H9 (cell line): ENCODE measurements at regions not wholly inside any gene's neighbourhood (a gene's known extent, or its start where the extent isn't known, plus 50 kb on each side); places are given as distances from the start of the nearest gene placed in this dataset.

ENCODE experiments used
- DNase-seq: peaks from one replicate; pipeline ENCODE4 v3.0.0-alpha.2; 2017
- H2AFZ ChIP-seq: one replicate; pipeline ENCODE4 v1.6.1; 2013; ENCODE audit warnings: mild to moderate bottlenecking, low read length, control low read depth, moderate library complexity
- H2AK5ac ChIP-seq: 2 replicates; pipeline ENCODE4 v1.6.1; 2013; ENCODE audit warnings: low read length, control low read depth, mixed read lengths; ENCODE audit not compliant: insufficient read length
- H2BK120ac ChIP-seq: one replicate; pipeline ENCODE4 v1.6.1; 2013; ENCODE audit warnings: low read depth, mild to moderate bottlenecking, low read length, control low read depth, inconsistent platforms; ENCODE audit not compliant: poor library complexity, severe bottlenecking
- H2BK12ac ChIP-seq: 2 replicates; pipeline ENCODE4 v1.6.1; 2013; ENCODE audit warnings: low read length, control low read depth, mixed read lengths, low read depth; ENCODE audit not compliant: insufficient read length
- H2BK15ac ChIP-seq: 2 replicates; pipeline ENCODE4 v1.6.1; 2013; ENCODE audit warnings: low read depth, low read length, control low read depth
- H2BK20ac ChIP-seq: one replicate; pipeline ENCODE4 v1.6.1; 2013; ENCODE audit warnings: low read depth, mild to moderate bottlenecking, low read length, control low read depth, inconsistent platforms; ENCODE audit not compliant: poor library complexity, severe bottlenecking
- H2BK5ac ChIP-seq: 2 replicates; pipeline ENCODE4 v1.6.1; 2013; ENCODE audit warnings: low read length, control low read depth, mixed read lengths; ENCODE audit not compliant: insufficient read length
- H3K14ac ChIP-seq: 2 replicates; pipeline ENCODE4 v1.6.1; 2013; ENCODE audit warnings: low read length, control low read depth; ENCODE audit not compliant: insufficient read depth
- H3K18ac ChIP-seq: 2 replicates; pipeline ENCODE4 v1.6.1; 2013; ENCODE audit warnings: low read depth, mild to moderate bottlenecking, mixed read lengths, low read length, control low read depth; ENCODE audit not compliant: insufficient read length
- H3K23ac ChIP-seq: 2 replicates; pipeline ENCODE4 v1.6.1; 2013; ENCODE audit warnings: low read length, control low read depth, mixed read lengths, low read depth; ENCODE audit not compliant: insufficient read length
- H3K23me2 ChIP-seq: 2 replicates; pipeline ENCODE4 v1.6.1; 2013; ENCODE audit warnings: low read depth, mild to moderate bottlenecking, mixed read lengths, low read length, control low read depth; ENCODE audit not compliant: insufficient read length, poor library complexity, severe bottlenecking
- H3K27ac ChIP-seq: 2 replicates; pipeline ENCODE4 v1.5.1; 2013; ENCODE audit warnings: low read length, control low read depth, mixed read lengths, low read depth; ENCODE audit not compliant: insufficient read length
- H3K27me3 ChIP-seq: 2 replicates; pipeline ENCODE4 v1.6.1; 2013; ENCODE audit warnings: low read length, control low read depth, inconsistent platforms; ENCODE audit not compliant: insufficient read depth
- H3K4ac ChIP-seq: 2 replicates; pipeline ENCODE4 v1.6.1; 2013; ENCODE audit warnings: low read depth, mild to moderate bottlenecking, control low read depth, inconsistent platforms, low read length, moderate library complexity
- H3K4me1 ChIP-seq: 2 replicates; pipeline ENCODE4 v1.6.1; 2013; ENCODE audit warnings: low read length, control low read depth, inconsistent platforms; ENCODE audit not compliant: insufficient read depth
- H3K4me2 ChIP-seq: 2 replicates; pipeline ENCODE4 v1.6.1; 2013; ENCODE audit warnings: low read length, control low read depth, mixed read lengths; ENCODE audit not compliant: insufficient read length, insufficient read depth
- H3K56ac ChIP-seq: 2 replicates; pipeline ENCODE4 v1.6.1; 2013; ENCODE audit warnings: low read depth, mild to moderate bottlenecking, mixed read lengths, low read length, control low read depth; ENCODE audit not compliant: insufficient read length
- H3K79me1 ChIP-seq: 2 replicates; pipeline ENCODE4 v1.6.1; 2013; ENCODE audit warnings: low read depth, mild to moderate bottlenecking, moderate library complexity, low read length, control low read depth, inconsistent platforms; ENCODE audit not compliant: insufficient read depth, poor library complexity, severe bottlenecking
- H3K79me2 ChIP-seq: 2 replicates; pipeline ENCODE4 v1.6.1; 2013; ENCODE audit warnings: low read length, control low read depth, inconsistent platforms; ENCODE audit not compliant: insufficient read depth
- H3K9ac ChIP-seq: 2 replicates; pipeline ENCODE4 v1.6.1; 2013; ENCODE audit warnings: low read length, control low read depth, mixed read lengths; ENCODE audit not compliant: insufficient read length; ENCODE audit errors: extremely low read depth
- H3K9me3 ChIP-seq: one replicate; pipeline ENCODE4 v1.6.1; 2013; ENCODE audit warnings: low read depth, low read length, inconsistent platforms; ENCODE audit not compliant: control insufficient read depth
- H3T11ph ChIP-seq: one replicate; pipeline ENCODE4 v1.6.1; 2013; ENCODE audit warnings: mild to moderate bottlenecking, low read length, control low read depth, inconsistent platforms
- H4K20me1 ChIP-seq: one replicate; pipeline ENCODE4 v1.6.1; 2013; ENCODE audit not compliant: control insufficient read depth, insufficient read length, insufficient read depth
- H4K5ac ChIP-seq: 2 replicates; pipeline ENCODE4 v1.6.1; 2013; ENCODE audit warnings: low read depth, mild to moderate bottlenecking, mixed read lengths, low read length, control low read depth; ENCODE audit not compliant: insufficient read length
- H4K8ac ChIP-seq: replicated peaks from 2 replicates; pipeline ENCODE4 v1.6.1; 2013; ENCODE audit warnings: low read length, control low read depth, mixed read lengths, low read depth; ENCODE audit not compliant: insufficient read length
- H4K91ac ChIP-seq: 2 replicates; pipeline ENCODE4 v1.6.1; 2013; ENCODE audit warnings: low read depth, mild to moderate bottlenecking, moderate library complexity, mixed read lengths, low read length, control low read depth; ENCODE audit not compliant: insufficient read length
- H3K27ac Mint-ChIP-seq, 3 experiments: 2 replicates in 2 of 3; 3 replicates in 1 of 3; pipeline ENCODE4 v1.8.0; 2020 to 2021; ENCODE audit warnings: mixed read lengths in 3 of 3, mild to moderate bottlenecking in 1 of 3, moderate library complexity in 1 of 3
- H3K27me3 Mint-ChIP-seq: 2 replicates; pipeline ENCODE4 v1.8.0; 2021; ENCODE audit warnings: low read depth, mild to moderate bottlenecking, moderate library complexity, mixed read lengths
- H3K36me3 Mint-ChIP-seq, 3 experiments: 2 replicates in 2 of 3; 3 replicates in 1 of 3; pipeline ENCODE4 v1.8.0; 2020 to 2021; ENCODE audit warnings: low read depth in 3 of 3, mixed read lengths in 3 of 3; ENCODE audit not compliant: insufficient read depth in 1 of 3
- H3K4me1 Mint-ChIP-seq, 2 experiments: 2 replicates each; pipeline ENCODE4 v1.8.0; 2020; ENCODE audit warnings: mixed read lengths in 2 of 2
- H3K4me3 Mint-ChIP-seq, 2 experiments: 2 replicates in 1 of 2; 3 replicates in 1 of 2; pipeline ENCODE4 v1.8.0; 2020 to 2021; ENCODE audit warnings: mild to moderate bottlenecking in 2 of 2, mixed read lengths in 2 of 2, moderate library complexity in 1 of 2
- H3K9me3 Mint-ChIP-seq, 2 experiments: 2 replicates in 1 of 2; 3 replicates in 1 of 2; pipeline ENCODE4 v1.8.0; 2020; ENCODE audit warnings: mild to moderate bottlenecking in 2 of 2, mixed read lengths in 2 of 2, moderate library complexity in 1 of 2
- CTCF ChIP-seq: fragments of 200-600 bp; sonication (generic); conservative IDR thresholded peaks from 3 replicates; pipeline ENCODE4 v1.8.0; 2021; ENCODE audit warnings: antibody characterized with exemption, mild to moderate bottlenecking
- WGBS: extraction: QIAGEN DNeasy Blood & Tissue Kit; methylation state at CpG from one replicate; pipeline ENCODE4 v1.1.7; 2013; ENCODE audit warnings: missing lambda C conversion rate, low lambda C conversion rate, mixed read lengths; ENCODE audit not compliant: insufficient read length; ENCODE audit errors: extremely low coverage; 5-methylcytosine and 5-hydroxymethylcytosine counted together

GRCh38 chr2:22110244-22110651 lies 986.5 kb downstream of the TDRD15 start:
- no peak overlapping the region for H2AK5ac ChIP-seq
- no peak overlapping the region for H2BK12ac ChIP-seq
- H3K4me1 ChIP-seq = no peaks in the 10 kb centered on the region
- no peak overlapping the region for H3K27ac ChIP-seq
- H2BK15ac ChIP-seq = no peak overlapping the region
- no peak overlapping the region for H2BK20ac ChIP-seq
- H3K4me2 ChIP-seq = no peak overlapping the region
- H3K27me3 Mint-ChIP-seq = no peaks in the 10 kb centered on the region
- no peak overlapping the region for H3K9ac ChIP-seq
- no peak overlapping the region for H3K4me3 Mint-ChIP-seq
- no peak for DNase-seq
- no peaks in the 10 kb centered on the region for H3K23me2 ChIP-seq
- H3K4ac ChIP-seq = no peak overlapping the region
- H3K79me2 ChIP-seq = no peaks in the 10 kb centered on the region
- TF ChIP-seq CTCF = peak; percentile 41; the same call in 2 of the 3 replicates
- H3T11ph ChIP-seq = no peak overlapping the region
- no peaks in the 10 kb centered on the region for H3K27me3 ChIP-seq
- no peak overlapping the region for H2BK5ac ChIP-seq
- H4K8ac ChIP-seq = no peak overlapping the region
- no peak overlapping the region for H3K23ac ChIP-seq
- no peaks in the 10 kb centered on the region; a peak in 1 of 7 replicates for H3K36me3 Mint-ChIP-seq
- no peaks in the 10 kb centered on the region for H3K9me3 ChIP-seq
- no peaks in the 10 kb centered on the region for H3K79me1 ChIP-seq
- no peak overlapping the region for H2BK120ac ChIP-seq
- no peaks in the 10 kb centered on the region for H4K20me1 ChIP-seq
- no CpG with 5 or more reads among the region's 3 CpGs for WGBS
- no peak overlapping the region for H4K91ac ChIP-seq
- H3K27ac Mint-ChIP-seq = peak overlapping the region in 1 of 3 experiments; percentile 52; a peak in 1 of 7 replicates
- H3K9me3 Mint-ChIP-seq = no peaks in the 10 kb centered on the region
- H4K5ac ChIP-seq = no peak overlapping the region
- no peak overlapping the region for H3K18ac ChIP-seq
- H3K14ac ChIP-seq = no peak overlapping the region
- H2AFZ ChIP-seq = no peak overlapping the region
- H3K56ac ChIP-seq = no peak overlapping the region
- H3K4me1 Mint-ChIP-seq = no peaks in the 10 kb centered on the region
